DMS79 treated with DMSO at 0.1 percent for 48 hours (cell line): ENCODE measurements at regions not wholly inside any gene's neighbourhood (a gene's known extent, or its start where the extent isn't known, plus 50 kb on each side); places are given as distances from the start of the nearest gene placed in this dataset.
"Not testable (repeated sequence)": the region's sequence is repeated elsewhere in the genome, so short reads cannot be mapped to it uniquely, and the experiment has no call there.

Experiments used
- DNase-seq: peaks from one replicate; lab custom pipeline; 2025; lab: John Stamatoyannopoulos, UW

GRCh38 chr10:125269716-125270115, 109.4 kb upstream of the CTBP2 start:
- DNase-seq = no peak

GRCh38 chr10:125266966-125267365, 106.6 kb upstream of the CTBP2 start:
- no peak for DNase-seq

- DNase-seq = no peak
These were observed 106.2 kb upstream of the CTBP2 start for GRCh38 chr10:125266541-125266940.

GRCh38 chr10:125265579-125265955, 105.2 kb upstream of the CTBP2 start:
- DNase-seq = no peak

GRCh38 chr10:125264757-125265578, 104.6 kb upstream of the CTBP2 start:
- DNase-seq = no peak

GRCh38 chr10:125264091-125264490, 103.7 kb upstream of the CTBP2 start:
- no peak for DNase-seq

- no peak for DNase-seq
These were observed 103.2 kb upstream of the CTBP2 start for GRCh38 chr10:125263551-125263950.

GRCh38 chr10:125262920-125263319, 102.6 kb upstream of the CTBP2 start:
- no peak for DNase-seq

- DNase-seq = no peak
These were observed 102.0 kb upstream of the CTBP2 start for GRCh38 chr10:125262409-125262808.

GRCh38 chr10:125261491-125262186, 101.3 kb upstream of the CTBP2 start:
- no peak for DNase-seq

GRCh38 chr10:125260260-125260659, 99.9 kb upstream of the CTBP2 start:
- no peak for DNase-seq

- no peak for DNase-seq
These were observed 99.3 kb upstream of the CTBP2 start for GRCh38 chr10:125259651-125260050.

- DNase-seq = no peak
These were observed 98.3 kb upstream of the CTBP2 start for GRCh38 chr10:125258676-125259075.

GRCh38 chr10:125257521-125258108, 97.3 kb upstream of the CTBP2 start:
- DNase-seq = no peak

GRCh38 chr10:125256026-125256425, 95.7 kb upstream of the CTBP2 start:
- no peak for DNase-seq

GRCh38 chr10:125252937-125253336, 92.6 kb upstream of the CTBP2 start:
- no peak for DNase-seq

GRCh38 chr10:125250834-125251233, 90.5 kb upstream of the CTBP2 start:
- DNase-seq = not testable (repeated sequence)

GRCh38 chr10:125249948-125250347, 89.6 kb upstream of the CTBP2 start:
- no peak for DNase-seq

GRCh38 chr10:125248489-125248888, 88.1 kb upstream of the CTBP2 start:
- DNase-seq = no peak

GRCh38 chr10:125247576-125247975, 87.2 kb upstream of the CTBP2 start:
- no peak for DNase-seq

- no peak for DNase-seq
These were observed 83.3 kb upstream of the CTBP2 start for GRCh38 chr10:125243532-125244253.

GRCh38 chr10:125238682-125239081, 78.3 kb upstream of the CTBP2 start:
- DNase-seq = no peak
